H9 (cell line): ENCODE measurements at regions not wholly inside any gene's neighbourhood (a gene's known extent, or its start where the extent isn't known, plus 50 kb on each side); places are given as distances from the start of the nearest gene placed in this dataset.

ENCODE experiments used
- DNase-seq: peaks from one replicate; pipeline ENCODE4 v3.0.0-alpha.2; 2017
- H2AFZ ChIP-seq: one replicate; pipeline ENCODE4 v1.6.1; 2013; ENCODE audit warnings: mild to moderate bottlenecking, low read length, control low read depth, moderate library complexity
- H2AK5ac ChIP-seq: 2 replicates; pipeline ENCODE4 v1.6.1; 2013; ENCODE audit warnings: low read length, control low read depth, mixed read lengths; ENCODE audit not compliant: insufficient read length
- H2BK120ac ChIP-seq: one replicate; pipeline ENCODE4 v1.6.1; 2013; ENCODE audit warnings: low read depth, mild to moderate bottlenecking, low read length, control low read depth, inconsistent platforms; ENCODE audit not compliant: poor library complexity, severe bottlenecking
- H2BK12ac ChIP-seq: 2 replicates; pipeline ENCODE4 v1.6.1; 2013; ENCODE audit warnings: low read length, control low read depth, mixed read lengths, low read depth; ENCODE audit not compliant: insufficient read length
- H2BK15ac ChIP-seq: 2 replicates; pipeline ENCODE4 v1.6.1; 2013; ENCODE audit warnings: low read depth, low read length, control low read depth
- H2BK20ac ChIP-seq: one replicate; pipeline ENCODE4 v1.6.1; 2013; ENCODE audit warnings: low read depth, mild to moderate bottlenecking, low read length, control low read depth, inconsistent platforms; ENCODE audit not compliant: poor library complexity, severe bottlenecking
- H2BK5ac ChIP-seq: 2 replicates; pipeline ENCODE4 v1.6.1; 2013; ENCODE audit warnings: low read length, control low read depth, mixed read lengths; ENCODE audit not compliant: insufficient read length
- H3K14ac ChIP-seq: 2 replicates; pipeline ENCODE4 v1.6.1; 2013; ENCODE audit warnings: low read length, control low read depth; ENCODE audit not compliant: insufficient read depth
- H3K18ac ChIP-seq: 2 replicates; pipeline ENCODE4 v1.6.1; 2013; ENCODE audit warnings: low read depth, mild to moderate bottlenecking, mixed read lengths, low read length, control low read depth; ENCODE audit not compliant: insufficient read length
- H3K23ac ChIP-seq: 2 replicates; pipeline ENCODE4 v1.6.1; 2013; ENCODE audit warnings: low read length, control low read depth, mixed read lengths, low read depth; ENCODE audit not compliant: insufficient read length
- H3K23me2 ChIP-seq: 2 replicates; pipeline ENCODE4 v1.6.1; 2013; ENCODE audit warnings: low read depth, mild to moderate bottlenecking, mixed read lengths, low read length, control low read depth; ENCODE audit not compliant: insufficient read length, poor library complexity, severe bottlenecking
- H3K27ac ChIP-seq: 2 replicates; pipeline ENCODE4 v1.5.1; 2013; ENCODE audit warnings: low read length, control low read depth, mixed read lengths, low read depth; ENCODE audit not compliant: insufficient read length
- H3K27me3 ChIP-seq: 2 replicates; pipeline ENCODE4 v1.6.1; 2013; ENCODE audit warnings: low read length, control low read depth, inconsistent platforms; ENCODE audit not compliant: insufficient read depth
- H3K4ac ChIP-seq: 2 replicates; pipeline ENCODE4 v1.6.1; 2013; ENCODE audit warnings: low read depth, mild to moderate bottlenecking, control low read depth, inconsistent platforms, low read length, moderate library complexity
- H3K4me1 ChIP-seq: 2 replicates; pipeline ENCODE4 v1.6.1; 2013; ENCODE audit warnings: low read length, control low read depth, inconsistent platforms; ENCODE audit not compliant: insufficient read depth
- H3K4me2 ChIP-seq: 2 replicates; pipeline ENCODE4 v1.6.1; 2013; ENCODE audit warnings: low read length, control low read depth, mixed read lengths; ENCODE audit not compliant: insufficient read length, insufficient read depth
- H3K56ac ChIP-seq: 2 replicates; pipeline ENCODE4 v1.6.1; 2013; ENCODE audit warnings: low read depth, mild to moderate bottlenecking, mixed read lengths, low read length, control low read depth; ENCODE audit not compliant: insufficient read length
- H3K79me1 ChIP-seq: 2 replicates; pipeline ENCODE4 v1.6.1; 2013; ENCODE audit warnings: low read depth, mild to moderate bottlenecking, moderate library complexity, low read length, control low read depth, inconsistent platforms; ENCODE audit not compliant: insufficient read depth, poor library complexity, severe bottlenecking
- H3K79me2 ChIP-seq: 2 replicates; pipeline ENCODE4 v1.6.1; 2013; ENCODE audit warnings: low read length, control low read depth, inconsistent platforms; ENCODE audit not compliant: insufficient read depth
- H3K9ac ChIP-seq: 2 replicates; pipeline ENCODE4 v1.6.1; 2013; ENCODE audit warnings: low read length, control low read depth, mixed read lengths; ENCODE audit not compliant: insufficient read length; ENCODE audit errors: extremely low read depth
- H3K9me3 ChIP-seq: one replicate; pipeline ENCODE4 v1.6.1; 2013; ENCODE audit warnings: low read depth, low read length, inconsistent platforms; ENCODE audit not compliant: control insufficient read depth
- H3T11ph ChIP-seq: one replicate; pipeline ENCODE4 v1.6.1; 2013; ENCODE audit warnings: mild to moderate bottlenecking, low read length, control low read depth, inconsistent platforms
- H4K20me1 ChIP-seq: one replicate; pipeline ENCODE4 v1.6.1; 2013; ENCODE audit not compliant: control insufficient read depth, insufficient read length, insufficient read depth
- H4K5ac ChIP-seq: 2 replicates; pipeline ENCODE4 v1.6.1; 2013; ENCODE audit warnings: low read depth, mild to moderate bottlenecking, mixed read lengths, low read length, control low read depth; ENCODE audit not compliant: insufficient read length
- H4K8ac ChIP-seq: replicated peaks from 2 replicates; pipeline ENCODE4 v1.6.1; 2013; ENCODE audit warnings: low read length, control low read depth, mixed read lengths, low read depth; ENCODE audit not compliant: insufficient read length
- H4K91ac ChIP-seq: 2 replicates; pipeline ENCODE4 v1.6.1; 2013; ENCODE audit warnings: low read depth, mild to moderate bottlenecking, moderate library complexity, mixed read lengths, low read length, control low read depth; ENCODE audit not compliant: insufficient read length
- H3K27ac Mint-ChIP-seq, 3 experiments: 2 replicates in 2 of 3; 3 replicates in 1 of 3; pipeline ENCODE4 v1.8.0; 2020 to 2021; ENCODE audit warnings: mixed read lengths in 3 of 3, mild to moderate bottlenecking in 1 of 3, moderate library complexity in 1 of 3
- H3K27me3 Mint-ChIP-seq: 2 replicates; pipeline ENCODE4 v1.8.0; 2021; ENCODE audit warnings: low read depth, mild to moderate bottlenecking, moderate library complexity, mixed read lengths
- H3K36me3 Mint-ChIP-seq, 3 experiments: 2 replicates in 2 of 3; 3 replicates in 1 of 3; pipeline ENCODE4 v1.8.0; 2020 to 2021; ENCODE audit warnings: low read depth in 3 of 3, mixed read lengths in 3 of 3; ENCODE audit not compliant: insufficient read depth in 1 of 3
- H3K4me1 Mint-ChIP-seq, 2 experiments: 2 replicates each; pipeline ENCODE4 v1.8.0; 2020; ENCODE audit warnings: mixed read lengths in 2 of 2
- H3K4me3 Mint-ChIP-seq, 2 experiments: 2 replicates in 1 of 2; 3 replicates in 1 of 2; pipeline ENCODE4 v1.8.0; 2020 to 2021; ENCODE audit warnings: mild to moderate bottlenecking in 2 of 2, mixed read lengths in 2 of 2, moderate library complexity in 1 of 2
- H3K9me3 Mint-ChIP-seq, 2 experiments: 2 replicates in 1 of 2; 3 replicates in 1 of 2; pipeline ENCODE4 v1.8.0; 2020; ENCODE audit warnings: mild to moderate bottlenecking in 2 of 2, mixed read lengths in 2 of 2, moderate library complexity in 1 of 2
- CTCF ChIP-seq: fragments of 200-600 bp; sonication (generic); conservative IDR thresholded peaks from 3 replicates; pipeline ENCODE4 v1.8.0; 2021; ENCODE audit warnings: antibody characterized with exemption, mild to moderate bottlenecking
- WGBS: extraction: QIAGEN DNeasy Blood & Tissue Kit; methylation state at CpG from one replicate; pipeline ENCODE4 v1.1.7; 2013; ENCODE audit warnings: missing lambda C conversion rate, low lambda C conversion rate, mixed read lengths; ENCODE audit not compliant: insufficient read length; ENCODE audit errors: extremely low coverage; 5-methylcytosine and 5-hydroxymethylcytosine counted together

- no peak for DNase-seq
- no peak overlapping the region for H3K9ac ChIP-seq
These were observed 153.4 kb upstream of the KLF14 start for GRCh38 chr7:130887182-130887956.

More at GRCh38 chr7:130887182-130887956, 153.4 kb upstream of the KLF14 start:
- H3K4me1 Mint-ChIP-seq, result peaks cover 20 to 21% of the 10 kb centered on the region in 2 experiments
- H2BK5ac ChIP-seq, result no peak overlapping the region
- no peaks in the 10 kb centered on the region for H3K9me3 ChIP-seq
- H3K79me2 ChIP-seq, result no peaks in the 10 kb centered on the region
- no peaks in the 10 kb centered on the region for H3K9me3 Mint-ChIP-seq
- no peak overlapping the region for H3T11ph ChIP-seq
- H3K14ac ChIP-seq, result no peak overlapping the region; the same call in 1 of the 2 replicates
- H3K27me3 Mint-ChIP-seq, result no peaks in the 10 kb centered on the region
- TF ChIP-seq CTCF, result no peak
- no peak overlapping the region for H4K91ac ChIP-seq
- H3K4me2 ChIP-seq, result no peak overlapping the region
- no peak overlapping the region for H3K18ac ChIP-seq
- H3K23ac ChIP-seq, result no peak overlapping the region
- H3K23me2 ChIP-seq, result no peaks in the 10 kb centered on the region
- H3K4me3 Mint-ChIP-seq, result no peak overlapping the region
- no CpG with 5 or more reads among the region's 12 CpGs for WGBS
- H3K79me1 ChIP-seq, result no peaks in the 10 kb centered on the region
- peak overlapping the region in 2 of 3 experiments; percentile 78 to 90; a peak in 4 of 7 replicates for H3K27ac Mint-ChIP-seq
- H4K5ac ChIP-seq, result no peak overlapping the region
- H2BK15ac ChIP-seq, result no peak overlapping the region
- H3K56ac ChIP-seq, result no peak overlapping the region
- H3K4me1 ChIP-seq, result no peaks in the 10 kb centered on the region
- H3K4ac ChIP-seq, result no peak overlapping the region
- H2AFZ ChIP-seq, result no peak overlapping the region
- no peaks in the 10 kb centered on the region for H4K20me1 ChIP-seq
- H4K8ac ChIP-seq, result no peak overlapping the region
- no peak overlapping the region for H2AK5ac ChIP-seq
- no peak overlapping the region for H2BK120ac ChIP-seq
- no peak overlapping the region for H2BK12ac ChIP-seq
- no peak overlapping the region for H2BK20ac ChIP-seq
- no peaks in the 10 kb centered on the region for H3K27me3 ChIP-seq
- H3K36me3 Mint-ChIP-seq, result peaks cover 0 to 4% (median 0%) of the 10 kb centered on the region in 3 experiments; a peak in 2 of 7 replicates
- no peak overlapping the region for H3K27ac ChIP-seq
